ENCODE measurements at regions not wholly inside any gene's neighbourhood (a gene's known extent, or its start where the extent isn't known, plus 50 kb on each side); places are given as distances from the start of the nearest gene placed in this dataset.

DNA sequence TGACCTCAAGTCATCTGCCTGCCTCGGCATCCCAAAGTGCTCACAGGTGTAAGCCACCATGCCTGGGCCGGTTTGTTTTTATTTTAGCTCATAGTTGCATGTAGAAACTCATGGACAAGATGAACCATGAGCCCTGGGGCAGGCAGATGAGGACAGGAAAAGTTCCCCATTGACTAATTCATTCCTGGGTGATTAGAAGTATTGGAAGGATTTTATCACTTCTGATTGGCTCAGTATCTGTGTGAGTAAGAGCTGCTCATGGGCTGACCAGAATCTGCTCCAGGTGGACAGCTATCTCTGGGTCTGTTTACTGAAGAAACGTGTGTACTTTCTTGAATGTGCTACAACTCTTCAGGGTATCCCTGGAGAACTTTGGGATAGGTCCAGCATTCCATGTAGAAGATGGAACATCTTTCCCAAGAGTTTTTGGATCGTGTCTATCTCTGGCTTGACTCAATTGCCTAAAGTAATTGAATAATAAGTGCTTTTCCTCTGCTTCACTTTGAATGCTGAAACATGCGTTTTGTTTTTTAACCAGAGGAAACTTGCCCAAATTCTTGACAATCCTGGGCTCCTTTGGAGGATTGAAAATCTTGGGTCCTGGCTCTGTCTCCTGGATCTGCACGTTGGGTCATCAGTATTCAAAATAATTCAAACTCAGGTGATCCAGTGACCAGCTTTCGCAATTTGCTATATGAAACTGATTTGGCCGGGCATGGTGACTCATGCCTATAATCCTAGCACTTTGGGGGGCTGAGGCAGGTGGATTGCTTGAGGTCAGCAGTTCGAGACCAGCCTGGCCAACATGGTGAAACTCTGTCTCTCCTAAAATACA is 88.6 kb upstream of the DHRSX start:
- no peak overlapping the region for H3K27ac Mint-ChIP-seq
- H3K4me1 Mint-ChIP-seq: peaks cover 20% of the 10 kb centered on the region
- DNase-seq: no peak
- no peaks in the 10 kb centered on the region for H3K36me3 Mint-ChIP-seq (ENCODE audit: low read depth)
- H3K27me3 Mint-ChIP-seq: peaks cover 20% of the 10 kb centered on the region
- CTCF ChIA-PET: no interaction called here
- H3K4me3 Mint-ChIP-seq: no peak overlapping the region
- no peaks in the 10 kb centered on the region for H3K9me3 Mint-ChIP-seq
- POLR2A ChIA-PET: no interaction called here

DNA sequence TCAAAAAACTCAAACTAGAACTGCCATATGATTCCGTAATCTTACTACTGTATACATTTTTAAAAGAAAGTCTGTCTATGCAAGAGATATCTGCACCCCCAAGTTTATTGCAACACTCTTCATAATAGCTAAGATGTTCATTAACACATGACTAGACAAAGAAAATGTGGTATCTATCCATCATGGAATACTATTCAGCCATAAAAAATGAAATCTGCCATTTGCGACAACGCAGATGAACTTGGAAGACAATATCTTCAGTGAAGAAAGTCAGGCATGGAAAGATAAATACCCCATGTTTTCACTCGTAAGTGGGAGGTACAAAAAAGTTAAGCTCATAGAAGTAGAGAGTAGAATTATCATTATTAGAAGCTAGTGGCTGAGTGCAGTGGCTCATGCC is 87.3 kb upstream of the DHRSX start:
- CTCF ChIA-PET: no interaction called here
- Mint-ChIP-seq H3K9me3 (no peaks in the 10 kb centered on the region), H3K27ac (no peak overlapping the region), H3K27me3 (peaks cover 23% of the 10 kb centered on the region), H3K4me3 (no peak overlapping the region), H3K4me1 (peaks cover 17% of the 10 kb centered on the region), H3K36me3 (ENCODE audit: low read depth) (no peaks in the 10 kb centered on the region)
- POLR2A ChIA-PET: no interaction called here
- no peak for DNase-seq

DNA sequence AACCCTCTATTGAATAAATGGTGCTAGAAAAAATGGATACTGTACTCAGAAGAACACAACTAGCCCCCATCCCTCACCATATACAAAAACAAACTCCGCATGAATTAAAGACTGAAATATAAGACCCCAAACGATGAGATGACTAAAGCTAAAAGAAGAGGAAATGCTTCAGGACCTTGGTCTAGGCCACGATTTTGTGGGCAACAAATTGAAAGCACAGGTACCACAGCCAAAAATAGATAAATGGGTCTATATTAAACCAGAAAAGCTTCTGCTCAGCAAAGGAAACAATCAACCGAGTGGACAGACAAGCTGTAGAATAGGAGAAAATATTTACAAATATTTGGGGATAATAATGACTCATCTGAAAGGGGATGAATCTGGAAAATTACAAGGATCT is 86.4 kb upstream of the DHRSX start:
- peaks cover 10% of the 10 kb centered on the region for H3K4me1 Mint-ChIP-seq
- no peak overlapping the region for H3K4me3 Mint-ChIP-seq
- peaks cover 32% of the 10 kb centered on the region for H3K27me3 Mint-ChIP-seq
- no peaks in the 10 kb centered on the region for H3K9me3 Mint-ChIP-seq
- H3K36me3 Mint-ChIP-seq (ENCODE audit: low read depth): no peaks in the 10 kb centered on the region
- ChIA-PET POLR2A (no interaction called here), CTCF (no interaction called here)
- no peak for DNase-seq
- H3K27ac Mint-ChIP-seq: no peak overlapping the region

DNA sequence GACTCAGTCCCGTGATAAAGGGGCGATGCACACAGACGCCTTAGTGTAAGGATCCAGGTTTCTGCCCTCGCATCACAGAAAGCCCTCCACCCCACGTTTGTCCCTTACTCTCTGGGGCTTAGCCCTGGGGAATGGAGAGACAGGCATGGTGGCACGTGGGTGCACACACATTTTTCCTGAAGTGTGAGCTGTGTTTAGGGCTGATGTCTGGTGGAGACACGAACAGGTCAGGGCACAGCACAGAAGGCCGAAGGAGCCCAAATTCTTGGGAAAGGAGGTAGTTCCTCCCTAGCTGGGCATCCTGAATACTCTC is 84.3 kb upstream of the DHRSX start:
- no peak overlapping the region for H3K4me3 Mint-ChIP-seq
- ChIA-PET CTCF (no interaction called here), POLR2A (no interaction called here)
- H3K27ac Mint-ChIP-seq: no peak overlapping the region
- no peaks in the 10 kb centered on the region for H3K9me3 Mint-ChIP-seq
- peaks cover 7% of the 10 kb centered on the region for H3K4me1 Mint-ChIP-seq
- H3K27me3 Mint-ChIP-seq: peaks cover 41% of the 10 kb centered on the region
- H3K36me3 Mint-ChIP-seq (ENCODE audit: low read depth): no peaks in the 10 kb centered on the region
- DNase-seq: no peak

DNA sequence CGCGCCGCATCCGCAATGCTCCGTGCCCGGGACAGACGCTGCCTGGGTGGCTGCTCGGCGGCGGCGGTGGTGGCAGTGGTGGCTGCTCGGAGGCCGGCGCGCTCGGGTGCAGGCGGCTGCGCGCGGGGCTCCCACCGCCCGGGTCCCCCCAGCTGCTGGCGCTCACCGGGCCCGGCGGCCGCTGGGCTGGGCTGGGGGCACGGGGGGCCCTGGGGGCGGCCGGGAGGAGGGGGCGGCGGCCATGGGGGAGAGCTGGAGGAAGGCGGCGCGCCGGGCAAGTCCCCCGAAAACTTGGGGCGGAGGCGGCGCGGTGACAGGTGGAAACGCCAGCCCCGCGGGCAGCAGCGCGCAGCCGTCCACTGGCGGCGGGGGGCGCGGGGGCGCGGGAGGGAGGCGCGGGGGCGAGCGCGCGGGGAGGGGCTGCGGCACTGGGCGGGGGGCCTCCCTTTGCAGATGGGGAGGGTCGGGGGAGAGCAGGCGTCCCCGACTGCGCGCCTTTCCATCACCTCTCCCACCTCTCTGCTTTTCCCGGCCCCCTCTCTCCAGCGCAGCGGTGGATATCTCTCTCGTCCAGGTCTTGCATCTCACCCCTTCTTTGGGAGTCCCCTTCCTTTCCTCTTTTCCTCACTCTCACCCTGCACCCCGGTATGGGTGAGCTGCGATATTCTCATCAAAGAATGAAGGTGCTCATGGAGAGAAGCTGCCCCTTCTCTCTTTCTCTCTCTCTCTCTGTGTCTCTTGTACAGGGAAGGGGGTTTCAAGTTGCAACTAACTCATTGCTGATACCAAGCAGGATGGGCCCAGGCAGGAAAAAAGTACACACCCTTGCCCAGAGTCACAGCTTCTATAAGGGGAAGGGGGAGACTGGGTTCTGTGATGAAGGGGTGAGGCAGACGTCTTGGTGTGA is 83.7 kb upstream of the DHRSX start:
- H3K4me3 Mint-ChIP-seq: no peak overlapping the region
- peaks cover 7% of the 10 kb centered on the region for H3K4me1 Mint-ChIP-seq
- peaks cover 41% of the 10 kb centered on the region for H3K27me3 Mint-ChIP-seq
- H3K36me3 Mint-ChIP-seq (ENCODE audit: low read depth): no peaks in the 10 kb centered on the region
- no peaks in the 10 kb centered on the region for H3K9me3 Mint-ChIP-seq
- POLR2A ChIA-PET: no interaction called here
- CTCF ChIA-PET: no interaction called here
- no peak overlapping the region for H3K27ac Mint-ChIP-seq
- no peak for DNase-seq

DNA sequence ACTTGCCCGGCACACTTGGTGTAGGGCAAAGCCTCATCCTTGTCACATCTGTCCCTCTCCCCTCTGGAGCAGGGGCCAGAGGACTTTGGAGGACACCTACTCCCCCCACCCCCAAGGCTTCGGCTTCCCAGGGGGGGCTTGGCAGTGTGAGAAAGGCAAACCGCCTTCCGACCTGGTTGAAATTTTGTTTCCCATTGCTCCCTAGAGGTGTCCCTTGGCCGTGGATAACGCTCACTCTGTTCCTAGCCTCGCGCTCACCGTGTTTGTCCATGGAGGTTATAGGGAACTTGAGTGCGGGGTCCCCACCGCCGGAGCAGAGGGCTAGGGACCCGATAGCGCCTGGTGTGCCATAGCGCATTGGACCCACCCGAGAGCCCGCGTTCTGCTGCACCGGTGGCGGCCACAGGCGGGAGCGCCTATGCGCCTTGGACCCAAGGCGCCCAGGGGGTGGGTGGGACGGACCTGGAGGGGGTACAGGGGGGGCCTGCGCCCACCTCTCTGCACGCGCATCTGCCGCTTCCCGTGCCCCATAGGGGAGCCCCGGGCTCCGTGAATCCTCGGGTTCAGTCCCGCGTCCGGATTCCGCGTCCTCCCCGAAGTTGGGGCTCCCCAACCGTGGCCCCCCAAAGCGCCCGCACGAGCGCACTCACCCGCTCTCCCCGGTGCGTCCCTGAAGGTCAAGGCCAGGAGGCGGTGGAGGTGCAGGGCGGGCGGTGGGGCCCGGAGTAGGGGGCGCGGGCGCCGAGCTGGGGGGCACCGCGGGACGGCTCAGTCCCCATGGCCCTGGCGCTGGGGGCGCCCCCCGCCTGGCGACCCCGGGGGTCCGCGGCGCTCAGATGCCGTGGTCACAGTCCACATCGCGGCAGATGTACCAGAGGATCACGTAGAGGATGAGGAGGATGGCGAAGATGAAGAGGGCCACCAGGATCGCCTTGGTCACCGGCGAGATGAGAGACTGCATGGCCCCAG is 82.7 kb upstream of the DHRSX start:
- Mint-ChIP-seq H3K9me3 (no peaks in the 10 kb centered on the region), H3K36me3 (ENCODE audit: low read depth) (no peaks in the 10 kb centered on the region), H3K27me3 (peaks cover 41% of the 10 kb centered on the region), H3K4me3 (no peak overlapping the region), H3K27ac (no peak overlapping the region), H3K4me1 (peaks cover 7% of the 10 kb centered on the region)
- no peak for DNase-seq
- ChIA-PET POLR2A (no interaction called here), CTCF (no interaction called here)

DNA sequence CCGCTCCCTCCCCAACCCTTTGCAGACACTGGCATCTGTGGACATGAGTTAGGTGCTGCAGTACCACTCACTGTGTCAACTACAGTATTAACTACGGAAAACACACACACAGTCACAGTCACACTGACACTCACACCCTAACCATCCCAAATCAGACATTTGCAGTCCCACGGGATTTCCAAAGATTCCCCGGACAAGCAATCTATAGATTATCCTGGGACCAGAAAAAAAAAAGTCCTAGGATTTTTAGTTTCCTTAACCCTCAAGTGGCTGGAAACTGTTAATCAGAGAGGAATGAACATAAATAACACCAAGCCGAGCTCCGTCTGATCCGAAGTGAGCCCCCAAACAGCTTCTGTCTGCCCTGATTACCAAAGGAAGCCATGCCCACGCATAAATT is 81.9 kb upstream of the DHRSX start:
- ChIA-PET POLR2A (no interaction called here), CTCF (no interaction called here)
- Mint-ChIP-seq H3K27ac (no peak overlapping the region), H3K9me3 (no peaks in the 10 kb centered on the region), H3K4me3 (no peak overlapping the region), H3K4me1 (peaks cover 7% of the 10 kb centered on the region), H3K27me3 (peaks cover 39% of the 10 kb centered on the region), H3K36me3 (ENCODE audit: low read depth) (no peaks in the 10 kb centered on the region)
- no peak for DNase-seq

DNA sequence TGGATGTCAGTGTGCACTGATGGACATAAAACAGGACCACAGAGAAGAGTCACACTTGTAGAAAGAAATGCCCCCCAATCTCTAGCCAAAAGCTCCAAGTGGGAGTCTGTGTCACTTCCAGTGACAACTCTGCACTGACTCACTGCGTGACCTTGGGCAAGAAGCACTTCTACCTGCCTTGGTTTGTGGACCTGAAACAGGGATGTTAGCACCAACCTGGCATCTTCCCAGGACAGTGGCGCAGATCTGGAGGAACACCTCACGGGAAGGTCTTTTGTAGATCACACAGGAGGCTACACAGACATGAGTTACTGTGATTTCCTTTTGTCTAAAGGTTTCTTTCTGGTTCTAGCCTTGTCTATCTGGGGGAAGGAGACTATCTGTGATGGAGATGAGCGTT is 80.5 kb upstream of the DHRSX start:
- Mint-ChIP-seq H3K27ac (no peak overlapping the region), H3K4me1 (peaks cover 3% of the 10 kb centered on the region), H3K9me3 (no peaks in the 10 kb centered on the region), H3K36me3 (ENCODE audit: low read depth) (no peaks in the 10 kb centered on the region), H3K4me3 (no peak overlapping the region), H3K27me3 (peaks cover 38% of the 10 kb centered on the region)
- ChIA-PET POLR2A (no interaction called here), CTCF (no interaction called here)
- no peak for DNase-seq

DNA sequence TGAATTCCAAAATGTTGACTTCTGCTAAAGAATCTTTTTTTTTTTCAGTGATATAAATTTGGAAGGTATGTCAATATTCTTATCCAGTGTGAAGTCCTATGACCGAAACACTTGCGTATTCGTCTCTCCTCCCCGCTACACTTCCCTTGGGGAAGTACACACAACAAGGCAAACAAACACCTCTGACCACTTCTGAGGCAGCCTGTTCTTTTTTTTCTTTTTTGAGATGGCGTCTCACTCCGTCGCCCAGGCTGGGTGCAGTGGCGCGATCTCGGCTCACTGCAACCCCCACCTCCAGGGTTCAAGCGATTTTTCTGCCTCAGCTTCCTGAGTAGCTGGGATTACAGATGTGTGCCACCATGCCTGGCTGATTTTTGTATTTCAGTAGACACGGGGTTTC is 78.1 kb upstream of the DHRSX start:
- Mint-ChIP-seq H3K27me3 (peaks cover 24% of the 10 kb centered on the region), H3K27ac (no peak overlapping the region), H3K9me3 (no peaks in the 10 kb centered on the region), H3K36me3 (ENCODE audit: low read depth) (no peaks in the 10 kb centered on the region), H3K4me1 (no peaks in the 10 kb centered on the region), H3K4me3 (no peak overlapping the region)
- ChIA-PET CTCF (no interaction called here), POLR2A (no interaction called here)
- no peak for DNase-seq

DNA sequence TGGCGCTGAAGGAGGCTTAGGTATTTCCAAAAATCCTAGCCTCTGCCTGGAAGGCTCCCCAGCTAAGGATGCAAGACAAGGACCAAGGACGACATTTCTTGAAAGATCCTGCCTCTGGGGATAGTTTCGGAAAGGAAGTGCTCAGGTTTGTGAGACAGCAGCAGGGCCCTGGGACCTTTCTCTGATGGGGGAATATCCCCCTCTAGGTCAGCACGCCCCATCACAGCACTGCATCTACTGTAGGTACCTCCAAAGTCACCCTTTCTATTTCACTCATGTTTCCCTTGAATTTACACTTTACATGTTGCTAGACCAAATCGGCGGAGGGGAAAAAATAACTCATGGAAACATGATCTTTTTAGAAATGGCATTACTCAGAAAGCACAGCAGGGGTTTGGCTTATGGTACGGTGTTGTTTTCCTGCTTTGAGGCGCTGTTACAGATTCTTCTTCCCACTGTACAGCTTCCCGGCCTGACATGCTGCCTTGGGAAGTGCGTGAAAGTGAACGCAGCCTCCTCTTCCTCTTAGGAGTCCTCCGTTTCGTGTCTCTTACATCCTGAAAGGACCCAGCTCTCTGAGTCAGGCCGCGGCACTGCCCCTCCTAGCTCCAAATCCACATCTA is 77.2 kb upstream of the DHRSX start:
- Mint-ChIP-seq H3K27ac (no peak overlapping the region), H3K4me1 (no peaks in the 10 kb centered on the region), H3K9me3 (no peaks in the 10 kb centered on the region), H3K4me3 (no peak overlapping the region), H3K36me3 (ENCODE audit: low read depth) (no peaks in the 10 kb centered on the region), H3K27me3 (peaks cover 19% of the 10 kb centered on the region)
- CTCF ChIA-PET: no interaction called here
- POLR2A ChIA-PET: no interaction called here
- no peak for DNase-seq

DNA sequence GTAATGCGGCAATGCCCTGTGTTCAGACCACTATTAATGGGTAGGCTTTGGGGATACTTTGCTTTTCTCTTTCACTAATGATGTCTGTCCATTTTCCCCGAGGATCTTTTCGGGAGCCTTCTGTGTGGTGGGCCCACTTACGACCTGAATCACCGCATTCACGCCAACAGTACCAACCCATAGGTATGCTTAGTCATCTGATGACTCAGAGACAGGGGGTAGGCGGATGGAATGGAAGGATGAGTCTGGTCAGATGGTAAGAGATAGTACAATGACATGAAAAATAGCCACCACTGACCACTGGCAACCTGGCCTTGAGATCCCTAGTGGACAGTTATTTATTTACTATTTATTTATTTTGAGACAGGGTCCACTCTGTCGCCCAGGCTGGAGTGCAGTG is 76.0 kb upstream of the DHRSX start:
- Mint-ChIP-seq H3K27me3 (peaks cover 8% of the 10 kb centered on the region), H3K4me1 (no peaks in the 10 kb centered on the region)

DNA sequence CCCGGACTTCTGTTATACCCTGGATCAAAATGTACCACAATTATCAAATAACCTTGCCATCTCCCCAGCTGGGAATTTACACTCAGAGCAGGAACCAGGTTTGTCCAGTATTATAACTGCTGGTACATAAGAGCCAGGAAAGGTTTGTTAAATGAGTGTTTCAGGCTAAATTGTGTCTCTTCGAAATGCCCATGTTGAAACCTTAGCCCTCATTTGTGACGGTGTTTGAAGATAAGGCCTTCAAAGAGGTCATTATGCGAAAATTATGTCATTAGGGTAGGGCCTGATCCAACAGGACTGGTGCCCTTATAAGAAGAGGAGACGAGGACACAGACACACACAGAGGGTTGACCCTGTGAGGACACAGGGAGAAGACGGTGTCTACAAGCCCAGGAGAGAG is 73.5 kb upstream of the DHRSX start:
- Mint-ChIP-seq H3K4me3 (no peak overlapping the region), H3K27me3 (peaks cover under 1% of the 10 kb centered on the region), H3K36me3 (ENCODE audit: low read depth) (no peaks in the 10 kb centered on the region), H3K4me1 (no peaks in the 10 kb centered on the region), H3K9me3 (peaks cover 3% of the 10 kb centered on the region), H3K27ac (no peak overlapping the region)
- DNase-seq: no peak
- ChIA-PET POLR2A (no interaction called here), CTCF (no interaction called here)

More for the DNA sequence above, 76.0 kb upstream of the DHRSX start:
- H3K27ac Mint-ChIP-seq: no peak overlapping the region
- H3K4me3 Mint-ChIP-seq: no peak overlapping the region
- ChIA-PET CTCF (no interaction called here), POLR2A (no interaction called here)
- no peaks in the 10 kb centered on the region for H3K36me3 Mint-ChIP-seq (ENCODE audit: low read depth)
- no peaks in the 10 kb centered on the region for H3K9me3 Mint-ChIP-seq
- DNase-seq: no peak

DNA sequence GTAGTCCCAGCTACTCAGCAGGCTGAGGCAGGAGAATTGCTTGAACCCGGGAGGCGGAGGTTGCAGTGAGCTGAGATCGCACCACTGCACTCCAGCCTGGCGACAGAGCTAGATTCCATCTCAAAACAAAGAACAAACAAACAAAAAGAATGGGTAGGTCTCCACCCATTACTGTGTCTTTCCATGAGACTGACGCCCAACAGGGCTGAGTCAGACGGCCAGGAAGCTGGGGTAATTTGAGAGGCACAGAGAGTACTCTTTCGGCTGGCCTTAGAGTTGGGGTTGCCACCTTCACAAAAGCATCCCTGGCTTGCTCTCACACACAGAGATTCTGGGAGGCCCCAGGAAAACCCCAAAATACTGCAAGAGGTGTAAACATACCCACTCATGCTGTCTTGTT is 72.0 kb upstream of the DHRSX start:
- H3K4me3 Mint-ChIP-seq: no peak overlapping the region
- H3K27ac Mint-ChIP-seq: no peak overlapping the region
- no peaks in the 10 kb centered on the region for H3K27me3 Mint-ChIP-seq
- no peaks in the 10 kb centered on the region for H3K4me1 Mint-ChIP-seq
- POLR2A ChIA-PET: no interaction called here
- H3K9me3 Mint-ChIP-seq: peaks cover 3% of the 10 kb centered on the region
- DNase-seq: no peak
- no peaks in the 10 kb centered on the region for H3K36me3 Mint-ChIP-seq (ENCODE audit: low read depth)
- CTCF ChIA-PET: no interaction called here

Data from activated CD4-positive, alpha-beta memory T cell treated with anti-CD3 and anti-CD28 coated beads, Interleukin-2, amount 10 ng/mL, durations not matched to agents 7 days and 5 days (primary cell).